ENCODE measurements at regions not wholly inside any gene's neighbourhood (a gene's known extent, or its start where the extent isn't known, plus 50 kb on each side); places are given as distances from the start of the nearest gene placed in this dataset.

- TF ChIP-seq, protein P1, sequence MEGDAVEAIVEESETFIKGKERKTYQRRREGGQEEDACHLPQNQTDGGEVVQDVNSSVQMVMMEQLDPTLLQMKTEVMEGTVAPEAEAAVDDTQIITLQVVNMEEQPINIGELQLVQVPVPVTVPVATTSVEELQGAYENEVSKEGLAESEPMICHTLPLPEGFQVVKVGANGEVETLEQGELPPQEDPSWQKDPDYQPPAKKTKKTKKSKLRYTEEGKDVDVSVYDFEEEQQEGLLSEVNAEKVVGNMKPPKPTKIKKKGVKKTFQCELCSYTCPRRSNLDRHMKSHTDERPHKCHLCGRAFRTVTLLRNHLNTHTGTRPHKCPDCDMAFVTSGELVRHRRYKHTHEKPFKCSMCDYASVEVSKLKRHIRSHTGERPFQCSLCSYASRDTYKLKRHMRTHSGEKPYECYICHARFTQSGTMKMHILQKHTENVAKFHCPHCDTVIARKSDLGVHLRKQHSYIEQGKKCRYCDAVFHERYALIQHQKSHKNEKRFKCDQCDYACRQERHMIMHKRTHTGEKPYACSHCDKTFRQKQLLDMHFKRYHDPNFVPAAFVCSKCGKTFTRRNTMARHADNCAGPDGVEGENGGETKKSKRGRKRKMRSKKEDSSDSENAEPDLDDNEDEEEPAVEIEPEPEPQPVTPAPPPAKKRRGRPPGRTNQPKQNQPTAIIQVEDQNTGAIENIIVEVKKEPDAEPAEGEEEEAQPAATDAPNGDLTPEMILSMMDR (IDR thresholded peaks at IDR 0.05) = no peak
- no peak for TF ChIP-seq EP300 (IDR thresholded peaks at IDR 0.05)
Measured at GRCh38 chr3:153385343-153385742, 223.3 kb downstream of the RAP2B start.

All from suprapubic skin (tissue), 3 donors.